Ovary (tissue), 7 donors: ENCODE measurements at regions not wholly inside any gene's neighbourhood (a gene's known extent, or its start where the extent isn't known, plus 50 kb on each side); places are given as distances from the start of the nearest gene placed in this dataset.

ENCODE experiments used
- DNase-seq, 5 donors: peaks; one replicate each; pipeline ENCODE4 v3.0.0-alpha.2; 2019 to 2020
- H3K27ac ChIP-seq, 2 donors: fragments of 200-600 bp; one replicate each; pipeline versions ENCODE4 v1.5.1 to v1.8.0; 2019 to 2022
- H3K27me3 ChIP-seq: fragments of 200-600 bp; one replicate; pipeline ENCODE4 v1.8.0; 2022
- H3K36me3 ChIP-seq: fragments of 200-600 bp; sonication (generic); one replicate; pipeline ENCODE4 v1.5.1; 2019
- H3K4me1 ChIP-seq: one replicate; pipeline ENCODE4 v1.8.1; 2013; ENCODE audit warnings: mild to moderate bottlenecking, moderate library complexity; ENCODE audit not compliant: insufficient read depth
- H3K4me3 ChIP-seq: fragments of 200-600 bp; sonication (generic); one replicate; pipeline ENCODE4 v1.5.1; 2017
- H3K9me3 ChIP-seq, 2 donors: fragments of 200-600 bp in 1 of 2; sonication (generic) in 1 of 2; one replicate each; pipeline versions ENCODE4 v1.5.1 to v1.8.1; 2013 to 2019; ENCODE audit warnings: mild to moderate bottlenecking in 1 of 2, moderate library complexity in 1 of 2
- CTCF ChIP-seq, 3 donors: fragments of 450-650 bp in 2 of 3; fragments of 200-600 bp in 1 of 3; IDR thresholded peaks; one replicate each; pipeline versions ENCODE4 v1.5.1 to v1.8.0; 2016 to 2022; ENCODE audit warnings: antibody characterized with exemption in 3 of 3, mild to moderate bottlenecking in 1 of 3
- EP300 ChIP-seq: sonication (generic); formaldehyde crosslinking; IDR thresholded peaks from one replicate; pipeline ENCODE4 v1.6.1; 2017; ENCODE audit warnings: antibody characterized with exemption
- POLR2A ChIP-seq: fragments of 450-650 bp; IDR thresholded peaks from one replicate; pipeline ENCODE4 v1.6.1; 2017; ENCODE audit warnings: antibody characterized with exemption, mild to moderate bottlenecking, moderate library complexity
- WGBS, 3 donors: extraction: QIAGEN DNeasy Blood & Tissue Kit in 1 of 3; methylation state at CpG; one replicate each; pipeline versions ENCODE4 v1.1.5 to v1.1.7; 2013 to 2017; 5-methylcytosine and 5-hydroxymethylcytosine counted together
- intact Hi-C, 4 donors: fragments of 100-400 bp; cut with DNase I; formaldehyde crosslinking; loops; one replicate each; pipeline versions ENCODE4 v1.11.0 to v1.15.1; 2022 to 2023
- donor health status: DM: no; HTN: no; CAD: no; lungs with moderate emphysema.
- donor health status: DM: no; HTN: no; CAD: no.
- donor health status: Bipolar disorder and iron deficiency.
- donor health status: DM: no; HTN: no; CAD: no.
- donor health status: DM: yes; HTN: yes; CAD: no.

- no peaks in the 10 kb centered on the region for H3K27me3 ChIP-seq
- no peak overlapping the region for H3K4me3 ChIP-seq
- TF ChIP-seq EP300, result no peak
- TF ChIP-seq POLR2A, result no peak
- no peak for TF ChIP-seq CTCF (IDR thresholded peaks at IDR 0.05)
- H3K36me3 ChIP-seq, result no peaks in the 10 kb centered on the region
- intact Hi-C loops, result no loop called here
- WGBS, 3 donors, result 20 to 45% (median 25%) methylated on average over 2 of the region's 2 CpGs
- no peak for DNase-seq
- H3K4me1 ChIP-seq, result no peaks in the 10 kb centered on the region
- no peak overlapping the region for H3K27ac ChIP-seq
- no peaks in the 10 kb centered on the region for H3K9me3 ChIP-seq
These were observed 470.8 kb downstream of the ZNF804A start for GRCh38 chr2:185069107-185069506.

GRCh38 chr2:185074156-185074555, 475.8 kb downstream of the ZNF804A start:
- DNase-seq, result no peak
- Histone ChIP-seq H3K9me3 (no peaks in the 10 kb centered on the region), H3K4me3 (no peak overlapping the region), H3K36me3 (no peaks in the 10 kb centered on the region), H3K4me1 (no peaks in the 10 kb centered on the region), H3K27me3 (no peaks in the 10 kb centered on the region), H3K27ac (no peak overlapping the region)
- no peak for TF ChIP-seq CTCF (IDR thresholded peaks at IDR 0.05)
- no peak for TF ChIP-seq POLR2A
- no peak for TF ChIP-seq EP300
- intact Hi-C loops, result no loop called here

GRCh38 chr2:185082749-185083148, 484.4 kb downstream of the ZNF804A start:
- WGBS, 3 donors, result 90 to 93% (median 93%) methylated on average over 3 of the region's 3 CpGs
- intact Hi-C loops, result no loop called here
- Histone ChIP-seq H3K4me3 (no peak overlapping the region), H3K4me1 (no peaks in the 10 kb centered on the region), H3K36me3 (no peaks in the 10 kb centered on the region), H3K27ac (no peak overlapping the region), H3K27me3 (no peaks in the 10 kb centered on the region), H3K9me3 (no peaks in the 10 kb centered on the region)
- TF ChIP-seq CTCF (IDR thresholded peaks at IDR 0.05) (no peak), EP300 (no peak), POLR2A (no peak)
- no peak for DNase-seq

GRCh38 chr2:185108588-185108987, 510.3 kb downstream of the ZNF804A start:
- no peaks in the 10 kb centered on the region for H3K9me3 ChIP-seq
- no peak overlapping the region for H3K27ac ChIP-seq
- no peaks in the 10 kb centered on the region for H3K27me3 ChIP-seq
- no peak overlapping the region for H3K4me3 ChIP-seq
- intact Hi-C loops, result no loop called here
- TF ChIP-seq POLR2A (no peak), EP300 (no peak), CTCF (IDR thresholded peaks at IDR 0.05) (no peak)
- DNase-seq, result no peak
- H3K36me3 ChIP-seq, result no peaks in the 10 kb centered on the region
- 67 to 73% (median 69%) methylated on average over 2 of the region's 2 CpGs for WGBS, 3 donors
- no peaks in the 10 kb centered on the region for H3K4me1 ChIP-seq

- H3K27ac ChIP-seq, result no peak overlapping the region
- intact Hi-C loops, result no loop called here
- no peaks in the 10 kb centered on the region for H3K27me3 ChIP-seq
- TF ChIP-seq EP300, result no peak
- TF ChIP-seq CTCF (IDR thresholded peaks at IDR 0.05), result no peak
- no peak for TF ChIP-seq POLR2A
- no peak overlapping the region for H3K4me3 ChIP-seq
- no peak for DNase-seq
- no peaks in the 10 kb centered on the region for H3K36me3 ChIP-seq
- H3K4me1 ChIP-seq, result no peaks in the 10 kb centered on the region
- 90 to 98% (median 93%) methylated on average over 1 of the region's 1 CpG for WGBS, 3 donors
- no peaks in the 10 kb centered on the region for H3K9me3 ChIP-seq
These were observed 529.1 kb downstream of the ZNF804A start for GRCh38 chr2:185127412-185127811.
